Urinary bladder (tissue), 3 donors: ENCODE measurements at regions not wholly inside any gene's neighbourhood (a gene's known extent, or its start where the extent isn't known, plus 50 kb on each side); places are given as distances from the start of the nearest gene placed in this dataset.

ENCODE experiments used
- DNase-seq: peaks from one replicate; pipeline ENCODE4 v3.0.0-alpha.2; 2015; ENCODE audit errors: extremely low spot score
- H3K27ac ChIP-seq: one replicate; pipeline ENCODE4 v1.5.1; 2013; ENCODE audit warnings: low read depth, mild to moderate bottlenecking, moderate library complexity
- H3K36me3 ChIP-seq: one replicate; pipeline ENCODE4 v1.6.1; 2013; ENCODE audit warnings: mild to moderate bottlenecking, moderate library complexity; ENCODE audit not compliant: insufficient read depth
- H3K4me1 ChIP-seq: one replicate; pipeline ENCODE4 v1.6.1; 2013; ENCODE audit warnings: mild to moderate bottlenecking, moderate library complexity; ENCODE audit not compliant: insufficient read depth
- H3K4me3 ChIP-seq: one replicate; pipeline ENCODE4 v1.5.1; 2013; ENCODE audit warnings: low read depth, low read length
- WGBS: extraction: QIAGEN DNeasy Blood & Tissue Kit; methylation state at CpG from one replicate; pipeline ENCODE4 v1.1.7; 2013; 5-methylcytosine and 5-hydroxymethylcytosine counted together
- donor health status: healthy with polysubstance abuse.
- donor health status: healthy.

DNA sequence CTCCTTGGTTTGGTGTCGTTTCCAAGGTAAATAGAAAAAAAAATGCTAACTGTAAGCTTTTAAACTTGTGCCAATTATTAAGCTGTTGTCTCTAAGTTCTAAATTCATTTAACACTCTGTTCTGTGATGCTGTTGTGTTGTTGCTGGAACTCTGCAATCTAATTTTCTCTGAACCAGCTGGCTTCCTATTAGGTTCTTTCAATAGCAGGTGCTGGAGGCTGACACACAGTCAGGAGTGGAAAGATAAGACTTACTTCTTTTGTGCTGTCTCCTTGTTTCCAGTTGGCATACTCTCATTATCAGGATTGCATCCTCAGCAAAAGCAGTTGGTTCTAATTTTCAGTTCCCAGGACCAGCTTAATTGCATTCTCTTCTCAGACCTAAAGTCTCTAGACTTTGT lies 1252.6 kb upstream of the NUDT12 start:
- no peak for DNase-seq
- 37% methylated on average over 1 of the region's 1 CpG for WGBS

DNA sequence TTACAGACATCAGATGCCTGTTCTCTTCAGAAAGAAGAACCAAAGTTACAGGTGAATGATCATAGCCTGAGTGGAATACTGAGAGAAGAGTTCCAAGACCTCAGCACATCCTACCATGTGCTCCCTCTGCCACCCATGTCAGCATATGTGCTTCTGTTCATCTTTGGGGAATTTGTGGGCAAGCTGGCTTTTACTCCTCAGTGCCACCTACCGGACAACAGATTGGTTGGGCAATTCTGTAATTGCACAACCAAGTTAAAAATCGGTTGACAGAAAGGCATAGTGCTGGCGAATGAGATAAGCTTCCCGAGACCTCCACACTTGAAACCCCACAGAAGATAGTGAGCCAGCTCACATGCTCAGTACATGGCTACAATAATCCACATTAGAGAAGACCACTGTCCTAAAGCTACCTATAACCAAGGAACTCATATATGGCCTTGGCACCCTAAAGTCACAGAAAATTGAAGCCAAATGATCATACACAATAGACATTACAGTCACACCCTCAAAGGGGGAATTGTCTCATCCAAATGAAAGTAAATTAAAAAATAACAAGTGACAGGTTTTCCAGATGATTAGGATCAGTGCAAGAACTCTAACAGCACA lies 1238.0 kb upstream of the NUDT12 start:
- Histone ChIP-seq H3K36me3 (no peaks in the 10 kb centered on the region), H3K27ac (no peak overlapping the region), H3K4me1 (no peaks in the 10 kb centered on the region), H3K4me3 (no peak overlapping the region)
- 60% methylated on average over 4 of the region's 4 CpGs for WGBS
- DNase-seq = no peak

More for the DNA sequence above, 1252.6 kb upstream of the NUDT12 start:
- Histone ChIP-seq H3K36me3 (no peaks in the 10 kb centered on the region), H3K27ac (no peak overlapping the region), H3K4me3 (no peak overlapping the region), H3K4me1 (no peaks in the 10 kb centered on the region)

DNA sequence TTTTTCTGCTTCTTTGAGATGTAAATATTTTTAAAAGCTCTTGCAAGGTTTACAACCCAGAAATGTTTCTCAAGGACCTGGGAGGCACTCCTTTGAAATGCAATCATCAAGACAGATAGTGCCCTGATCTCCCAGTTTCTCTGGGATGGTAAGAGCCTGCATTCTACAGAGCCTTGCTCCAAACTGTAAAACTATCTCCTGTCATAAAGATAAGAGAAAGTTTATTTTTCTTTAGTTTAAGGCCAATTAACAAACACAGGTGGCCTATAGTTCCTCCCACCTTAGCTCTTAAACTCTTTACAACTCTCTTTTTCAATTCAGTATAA lies 1231.1 kb upstream of the NUDT12 start:
- no peak for DNase-seq
- Histone ChIP-seq H3K4me3 (no peak overlapping the region), H3K4me1 (no peaks in the 10 kb centered on the region), H3K36me3 (no peaks in the 10 kb centered on the region), H3K27ac (no peak overlapping the region)

DNA sequence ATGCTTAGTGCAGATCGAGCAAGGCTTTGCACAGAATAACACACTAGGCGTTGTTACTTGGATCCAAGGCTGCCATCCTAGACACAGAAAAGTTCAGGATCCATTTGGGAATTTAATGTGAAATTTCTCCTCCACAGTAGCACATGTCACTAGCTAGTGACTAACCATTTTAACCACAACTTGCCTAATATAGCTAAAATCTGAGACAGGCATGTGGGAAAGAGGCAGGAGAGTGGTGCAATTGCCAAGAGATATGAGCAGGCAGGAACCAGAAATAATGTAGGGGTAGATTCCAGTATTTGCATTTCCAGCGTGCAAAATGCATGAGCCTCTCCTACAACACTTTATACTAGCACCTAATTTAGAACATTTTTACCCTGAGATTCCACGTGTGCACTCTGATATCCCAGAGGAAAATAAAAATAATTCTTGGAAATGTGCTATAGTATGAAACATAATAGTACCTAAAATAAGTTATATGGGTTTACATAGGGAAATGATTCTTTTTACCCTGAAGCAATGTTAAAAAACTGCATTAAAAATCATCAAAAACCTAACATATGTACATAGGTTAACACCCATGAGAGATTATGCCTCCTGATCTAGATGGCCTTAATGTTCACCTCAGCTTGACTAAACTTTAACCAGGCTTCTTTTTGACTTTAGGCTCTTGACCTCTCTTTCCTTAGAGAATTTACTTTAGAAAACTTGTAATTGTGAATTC lies 1230.6 kb upstream of the NUDT12 start:
- WGBS = 81% methylated on average over 4 of the region's 4 CpGs
- DNase-seq = no peak
- Histone ChIP-seq H3K4me1 (no peaks in the 10 kb centered on the region), H3K4me3 (no peak overlapping the region), H3K27ac (no peak overlapping the region), H3K36me3 (no peaks in the 10 kb centered on the region)

DNA sequence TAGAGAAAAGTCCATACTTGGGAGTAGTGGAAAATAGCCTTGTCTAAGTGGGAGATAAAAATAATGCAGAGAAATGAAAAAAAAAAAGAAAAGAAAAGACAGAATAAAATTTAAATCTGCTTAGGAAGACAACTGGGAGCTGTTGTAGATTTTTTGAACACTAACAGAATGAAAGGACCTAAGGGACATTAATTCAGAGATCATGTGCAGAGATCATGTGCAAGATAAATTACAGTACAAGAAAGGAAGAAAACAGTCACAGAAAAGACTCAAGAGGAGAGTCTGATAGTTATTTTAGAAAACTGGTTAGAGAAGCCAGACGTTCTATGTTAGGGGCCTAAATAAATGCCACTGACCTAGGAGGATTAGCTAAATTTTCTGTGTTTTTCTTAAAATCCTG lies 1226.8 kb upstream of the NUDT12 start:
- DNase-seq = no peak
- 27% methylated on average over 1 of the region's 1 CpG for WGBS
- no peaks in the 10 kb centered on the region for H3K4me1 ChIP-seq
- no peak overlapping the region for H3K27ac ChIP-seq
- H3K4me3 ChIP-seq = no peak overlapping the region
- H3K36me3 ChIP-seq = no peaks in the 10 kb centered on the region

DNA sequence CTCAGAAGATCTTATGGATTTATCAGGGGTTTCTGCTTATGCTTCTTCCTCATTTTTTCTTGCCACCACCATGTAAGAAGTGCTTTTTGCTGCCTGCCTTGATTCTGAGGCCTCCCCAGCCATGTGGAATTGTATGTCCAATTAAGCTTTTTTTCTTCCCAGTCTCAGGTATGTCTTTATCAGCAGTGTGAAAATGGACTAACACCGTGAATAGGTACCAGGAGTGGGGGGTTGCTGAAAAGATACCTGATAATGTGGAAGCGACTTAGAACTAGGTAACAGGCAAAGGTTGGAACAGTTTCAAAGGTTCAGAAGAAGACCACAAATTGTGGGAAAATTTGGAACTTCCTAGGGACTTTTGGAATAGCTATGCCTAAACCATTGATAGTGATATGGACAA lies 1222.5 kb upstream of the NUDT12 start:
- Histone ChIP-seq H3K4me3 (no peak overlapping the region), H3K4me1 (no peaks in the 10 kb centered on the region), H3K36me3 (no peaks in the 10 kb centered on the region), H3K27ac (no peak overlapping the region)
- 97% methylated on average over 2 of the region's 2 CpGs for WGBS
- DNase-seq = no peak

DNA sequence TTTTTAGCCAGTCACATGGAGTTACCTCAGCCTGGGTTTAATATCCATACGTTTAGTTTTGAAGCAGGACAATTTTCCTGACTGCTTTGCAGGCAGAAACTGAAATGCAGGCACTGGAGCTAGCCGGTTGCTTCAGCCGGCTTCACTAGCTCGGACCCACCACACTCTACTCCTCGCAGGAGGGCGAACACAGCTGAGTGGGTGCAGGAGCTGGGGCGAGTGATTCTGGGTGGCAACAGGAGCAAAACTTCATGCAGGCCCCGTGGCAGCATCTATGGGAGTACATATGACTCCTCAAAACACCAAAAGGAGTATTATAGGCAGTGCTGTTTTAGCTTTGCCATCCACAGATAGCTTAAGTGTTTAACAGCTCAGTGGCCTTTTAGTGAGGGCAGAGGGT lies 1211.8 kb upstream of the NUDT12 start:
- DNase-seq = no peak
- H3K4me3 ChIP-seq = no peak overlapping the region
- H3K4me1 ChIP-seq = no peaks in the 10 kb centered on the region
- no peak overlapping the region for H3K27ac ChIP-seq
- H3K36me3 ChIP-seq = no peaks in the 10 kb centered on the region
- 94% methylated on average over 8 of the region's 8 CpGs for WGBS

DNA sequence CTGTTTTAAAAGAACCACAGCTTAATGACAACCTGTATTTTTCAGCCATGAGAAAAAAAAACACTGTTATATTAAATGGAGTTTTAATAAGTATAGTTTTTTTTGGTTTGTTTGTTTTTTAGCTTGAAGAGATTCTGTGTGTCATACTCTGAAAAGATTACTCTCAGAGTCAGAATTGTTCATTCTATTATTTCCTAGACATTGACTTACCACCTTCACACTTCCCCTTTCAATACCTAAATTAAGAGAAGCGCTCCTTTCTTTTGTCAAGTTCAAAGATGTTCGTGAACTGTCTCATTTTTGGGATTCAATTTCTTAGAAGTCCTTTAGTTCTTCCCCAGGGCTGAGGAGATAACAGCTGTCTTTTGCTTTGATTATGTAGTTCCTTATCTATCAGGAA lies 1201.6 kb upstream of the NUDT12 start:
- H3K4me1 ChIP-seq = no peaks in the 10 kb centered on the region
- H3K27ac ChIP-seq = no peak overlapping the region
- DNase-seq = no peak
- no peaks in the 10 kb centered on the region for H3K36me3 ChIP-seq
- 93% methylated on average over 2 of the region's 2 CpGs for WGBS
- no peak overlapping the region for H3K4me3 ChIP-seq

DNA sequence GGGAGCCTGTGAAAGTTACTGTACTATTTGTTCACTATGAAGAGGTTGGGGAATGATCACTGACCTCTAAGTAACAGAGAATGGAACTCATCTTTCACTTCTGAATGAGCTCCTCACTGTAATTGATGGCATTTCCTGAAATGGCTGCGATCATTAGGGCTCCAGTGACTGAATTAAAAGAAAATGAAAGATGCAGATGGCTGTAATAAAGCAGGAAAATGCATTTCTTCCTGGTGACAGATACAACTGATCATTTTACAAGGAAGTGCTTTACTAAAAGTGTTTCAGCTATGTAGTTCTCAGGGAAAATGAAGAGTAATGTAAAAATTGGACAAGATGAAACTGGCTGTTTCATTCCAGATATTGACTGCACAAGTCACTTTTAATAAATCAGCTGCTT lies 1200.6 kb upstream of the NUDT12 start:
- Histone ChIP-seq H3K4me3 (no peak overlapping the region), H3K4me1 (no peaks in the 10 kb centered on the region), H3K36me3 (no peaks in the 10 kb centered on the region), H3K27ac (no peak overlapping the region)
- WGBS = 74% methylated on average over 1 of the region's 1 CpG
- DNase-seq = no peak

DNA sequence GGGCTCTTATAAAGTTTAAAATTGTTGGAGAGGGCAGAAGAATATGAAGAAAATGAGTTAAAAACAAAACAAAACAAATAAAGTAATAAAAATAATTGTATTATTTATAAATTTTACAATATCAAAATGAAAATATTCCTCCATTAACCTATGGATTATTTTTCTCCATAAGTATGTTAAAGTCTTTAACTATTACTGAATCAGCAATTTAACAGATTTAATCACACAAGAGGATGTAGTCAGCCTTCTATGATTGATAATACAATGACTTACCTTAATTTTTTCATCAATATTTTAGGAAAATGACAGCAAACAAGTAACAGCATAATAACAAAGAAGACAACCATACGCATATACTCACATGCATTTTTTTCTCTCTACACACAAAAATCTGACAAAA lies 1195.3 kb upstream of the NUDT12 start:
- Histone ChIP-seq H3K4me1 (no peaks in the 10 kb centered on the region), H3K36me3 (no peaks in the 10 kb centered on the region), H3K4me3 (no peak overlapping the region), H3K27ac (no peak overlapping the region)
- 96% methylated on average over 1 of the region's 1 CpG for WGBS
- DNase-seq = no peak

DNA sequence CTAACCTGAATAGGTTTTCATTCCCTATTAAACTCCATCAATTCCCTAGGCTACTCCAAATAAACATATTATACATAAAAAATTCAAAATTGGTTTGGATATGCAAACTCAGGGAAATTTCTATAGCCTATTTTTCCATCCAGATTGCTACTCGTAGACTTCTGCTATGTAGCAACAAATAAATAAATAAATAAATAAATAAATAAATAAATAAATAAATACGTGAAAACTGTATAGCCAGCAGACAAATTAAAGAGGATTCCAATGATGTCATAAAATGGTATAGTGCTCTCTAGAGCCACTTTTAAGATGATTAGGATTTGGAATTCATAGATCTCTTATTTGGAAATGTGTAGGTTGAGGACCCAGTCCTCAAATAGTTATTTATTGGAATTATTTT lies 1193.2 kb upstream of the NUDT12 start:
- H3K27ac ChIP-seq = no peak overlapping the region
- 90% methylated on average over 2 of the region's 2 CpGs for WGBS
- no peak overlapping the region for H3K4me3 ChIP-seq
- H3K4me1 ChIP-seq = no peaks in the 10 kb centered on the region
- DNase-seq = no peak
- H3K36me3 ChIP-seq = no peaks in the 10 kb centered on the region

DNA sequence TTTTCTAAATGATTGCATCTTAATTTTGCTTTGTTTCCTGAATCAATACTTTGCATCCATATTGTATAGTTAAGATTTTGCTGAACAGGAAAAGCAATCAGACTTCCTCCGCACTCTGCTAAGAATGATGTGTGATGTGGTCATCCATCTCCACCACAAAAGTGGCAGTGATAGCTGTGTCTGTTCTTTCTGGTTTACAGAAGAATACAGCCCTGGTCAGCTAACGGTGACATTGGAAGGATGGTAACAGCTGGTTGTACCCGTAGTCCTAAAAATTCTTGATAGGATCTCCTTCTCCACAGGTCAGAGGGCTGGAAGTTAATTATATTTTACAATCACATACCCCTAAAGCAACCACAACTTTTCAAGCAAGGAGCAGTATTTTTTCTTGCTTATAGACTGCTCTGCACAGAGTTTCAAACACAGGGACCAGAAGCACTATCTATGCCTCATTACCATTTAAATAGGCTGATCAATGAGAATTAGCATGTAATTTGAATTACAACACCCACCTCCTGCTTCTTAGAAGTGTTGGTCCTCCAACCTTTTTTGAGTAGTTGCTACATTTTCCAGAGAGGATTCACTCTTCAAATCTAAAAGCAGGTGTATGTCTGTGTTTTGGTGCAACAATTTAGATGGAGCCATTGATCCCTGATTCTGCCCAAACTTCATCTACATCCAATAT lies 1191.9 kb upstream of the NUDT12 start:
- 85% methylated on average over 3 of the region's 3 CpGs for WGBS
- no peak for DNase-seq

DNA sequence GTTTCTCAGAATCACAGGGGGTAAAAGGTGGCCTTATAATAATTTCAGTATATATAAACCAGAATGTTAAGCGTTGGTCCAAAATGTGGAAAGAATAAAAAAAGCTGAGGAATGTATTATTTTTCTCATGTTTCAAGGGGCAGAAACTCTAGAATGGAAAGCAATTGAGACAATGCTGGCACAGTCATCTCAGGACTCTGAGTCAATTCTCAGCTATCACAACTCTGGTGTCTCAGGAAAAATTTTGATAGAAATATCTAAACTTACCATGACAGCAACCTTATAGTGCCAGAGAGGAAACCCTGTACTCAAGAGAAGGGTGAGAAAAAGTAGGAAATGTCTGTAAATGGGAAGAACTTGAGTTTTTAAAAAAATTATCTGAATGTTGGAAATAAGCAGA lies 1189.4 kb upstream of the NUDT12 start:
- WGBS = 84% methylated on average over 1 of the region's 1 CpG
- H3K4me3 ChIP-seq = no peak overlapping the region
- no peak for DNase-seq
- H3K27ac ChIP-seq = no peak overlapping the region
- no peaks in the 10 kb centered on the region for H3K4me1 ChIP-seq
- H3K36me3 ChIP-seq = no peaks in the 10 kb centered on the region

More for the DNA sequence above, 1191.9 kb upstream of the NUDT12 start:
- Histone ChIP-seq H3K27ac (no peak overlapping the region), H3K36me3 (no peaks in the 10 kb centered on the region), H3K4me3 (no peak overlapping the region), H3K4me1 (no peaks in the 10 kb centered on the region)

DNA sequence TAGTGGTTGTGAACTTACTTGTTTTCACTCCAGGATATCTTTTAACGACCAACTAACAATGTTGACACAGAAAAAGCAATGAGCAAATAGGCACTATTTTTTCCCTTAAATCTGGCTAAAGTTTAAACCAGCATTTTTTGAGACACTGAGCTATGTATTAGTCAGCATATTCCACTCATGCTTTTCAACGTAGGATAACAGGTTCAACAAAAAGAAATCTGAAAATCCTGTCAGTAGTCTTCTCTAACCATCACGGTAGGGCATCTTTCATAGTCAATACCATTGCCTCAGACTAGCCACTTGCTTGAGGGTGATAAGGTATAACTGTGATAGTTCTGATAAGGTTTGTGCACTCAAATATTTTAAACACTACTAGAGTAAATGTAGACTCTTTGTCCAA lies 1177.3 kb upstream of the NUDT12 start:
- Histone ChIP-seq H3K4me1 (no peaks in the 10 kb centered on the region), H3K36me3 (no peaks in the 10 kb centered on the region), H3K4me3 (no peak overlapping the region), H3K27ac (no peak overlapping the region)
- WGBS = 75% methylated on average over 3 of the region's 3 CpGs
- no peak for DNase-seq
